Loucy (cell line): ENCODE measurements at regions not wholly inside any gene's neighbourhood (a gene's known extent, or its start where the extent isn't known, plus 50 kb on each side); places are given as distances from the start of the nearest gene placed in this dataset.

Experiments
- H2AFZ ChIP-seq: fragments of 200-600 bp; sonication (generic); 2 replicates; pipeline ENCODE4 v1.6.0; 2016; ENCODE audit warnings: antibody characterized with exemption, mild to moderate bottlenecking, low read length, moderate library complexity
- H3F3A ChIP-seq: fragments of 200-600 bp; 2 replicates; pipeline ENCODE4 v1.6.0; 2016; ENCODE audit warnings: antibody characterized with exemption, low read depth, mild to moderate bottlenecking
- H3K27me3 ChIP-seq: fragments of 200-600 bp; sonication (generic); 2 replicates; pipeline ENCODE4 v1.6.1; 2014; ENCODE audit warnings: low read length, mild to moderate bottlenecking; ENCODE audit not compliant: insufficient read depth, poor library complexity, severe bottlenecking
- H3K36me3 ChIP-seq: fragments of 200-600 bp; sonication (generic); 2 replicates; pipeline ENCODE4 v1.6.1; 2016; ENCODE audit warnings: low read length; ENCODE audit not compliant: insufficient read depth
- H3K4me1 ChIP-seq: fragments of 200-600 bp; sonication (generic); 2 replicates; pipeline ENCODE4 v1.5.1; 2014; ENCODE audit warnings: low read length, mild to moderate bottlenecking; ENCODE audit not compliant: insufficient read depth, poor library complexity, severe bottlenecking
- H3K4me2 ChIP-seq: fragments of 200-600 bp; sonication (generic); 2 replicates; pipeline ENCODE4 v1.6.0; 2014; ENCODE audit warnings: antibody characterized with exemption, low read length, low read depth, mild to moderate bottlenecking; ENCODE audit not compliant: poor library complexity, severe bottlenecking
- H3K4me3 ChIP-seq: fragments of 200-600 bp; sonication (generic); 2 replicates; pipeline ENCODE4 v1.5.1; 2014; ENCODE audit warnings: low read length, mild to moderate bottlenecking, mixed read lengths; ENCODE audit not compliant: poor library complexity, severe bottlenecking
- H3K79me2 ChIP-seq: fragments of 200-600 bp; sonication (generic); 2 replicates; pipeline ENCODE4 v1.6.1; 2014; ENCODE audit warnings: low read length; ENCODE audit not compliant: insufficient read depth
- H3K9ac ChIP-seq: fragments of 200-600 bp; sonication (generic); 2 replicates; pipeline ENCODE4 v1.6.0; 2014; ENCODE audit warnings: mild to moderate bottlenecking, low read depth, low read length, moderate library complexity; ENCODE audit not compliant: poor library complexity, severe bottlenecking
- H3K9me2 ChIP-seq: fragments of 200-600 bp; sonication (generic); replicated peaks from 2 replicates; pipeline ENCODE4 v1.6.1; 2016; ENCODE audit warnings: low read depth, low read length, mixed read lengths
- H3K9me3 ChIP-seq: fragments of 200-600 bp; sonication (generic); 2 replicates; pipeline ENCODE4 v1.6.1; 2014; ENCODE audit warnings: mild to moderate bottlenecking, antibody characterized with exemption, low read length, low read depth; ENCODE audit not compliant: insufficient read depth
- H4K20me1 ChIP-seq: fragments of 200-600 bp; sonication (generic); 2 replicates; pipeline ENCODE4 v1.6.0; 2014; ENCODE audit warnings: antibody characterized with exemption, low read length, mild to moderate bottlenecking; ENCODE audit not compliant: insufficient read depth, poor library complexity, severe bottlenecking
- EZH2phosphoT487 ChIP-seq: fragments of 200-600 bp; IDR thresholded peaks from 2 replicates; pipeline ENCODE4 v1.6.1; 2018; ENCODE audit warnings: antibody characterized with exemption, mild to moderate bottlenecking, moderate library complexity, borderline replicate concordance
- TF ChIP-seq, protein P1 (sequence below): fragments of 200-600 bp; sonication (generic); conservative IDR thresholded peaks from 2 replicates; pipeline ENCODE4 v1.5.1; 2014; ENCODE audit warnings: mild to moderate bottlenecking, antibody characterized with exemption, low read length

DNA sequence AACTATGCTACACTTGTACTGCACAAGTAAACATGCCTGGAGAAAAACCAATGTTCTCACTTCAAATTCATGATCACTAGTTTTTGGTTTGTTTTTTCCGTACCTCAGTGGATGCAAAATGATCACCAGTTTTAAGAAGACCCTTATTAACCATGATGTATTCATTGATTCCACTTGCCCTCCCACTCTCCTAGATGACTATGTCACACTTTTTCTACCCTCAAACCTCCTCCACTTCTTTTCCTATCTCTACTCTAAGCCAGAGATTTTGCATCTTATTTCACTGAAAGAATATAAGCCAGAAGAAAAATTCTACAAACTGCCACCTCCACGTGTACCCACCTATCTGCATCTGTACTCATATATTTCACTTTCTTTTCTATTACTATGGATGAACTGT, 186.2 kb upstream of the NAMPT start:
- TF ChIP-seq, protein P1, sequence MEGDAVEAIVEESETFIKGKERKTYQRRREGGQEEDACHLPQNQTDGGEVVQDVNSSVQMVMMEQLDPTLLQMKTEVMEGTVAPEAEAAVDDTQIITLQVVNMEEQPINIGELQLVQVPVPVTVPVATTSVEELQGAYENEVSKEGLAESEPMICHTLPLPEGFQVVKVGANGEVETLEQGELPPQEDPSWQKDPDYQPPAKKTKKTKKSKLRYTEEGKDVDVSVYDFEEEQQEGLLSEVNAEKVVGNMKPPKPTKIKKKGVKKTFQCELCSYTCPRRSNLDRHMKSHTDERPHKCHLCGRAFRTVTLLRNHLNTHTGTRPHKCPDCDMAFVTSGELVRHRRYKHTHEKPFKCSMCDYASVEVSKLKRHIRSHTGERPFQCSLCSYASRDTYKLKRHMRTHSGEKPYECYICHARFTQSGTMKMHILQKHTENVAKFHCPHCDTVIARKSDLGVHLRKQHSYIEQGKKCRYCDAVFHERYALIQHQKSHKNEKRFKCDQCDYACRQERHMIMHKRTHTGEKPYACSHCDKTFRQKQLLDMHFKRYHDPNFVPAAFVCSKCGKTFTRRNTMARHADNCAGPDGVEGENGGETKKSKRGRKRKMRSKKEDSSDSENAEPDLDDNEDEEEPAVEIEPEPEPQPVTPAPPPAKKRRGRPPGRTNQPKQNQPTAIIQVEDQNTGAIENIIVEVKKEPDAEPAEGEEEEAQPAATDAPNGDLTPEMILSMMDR = no peak
- TF ChIP-seq EZH2phosphoT487 = no peak
- Histone ChIP-seq H3K4me2 (no peak overlapping the region), H3K27me3 (no peaks in the 10 kb centered on the region), H3K9ac (no peak overlapping the region), H3K4me3 (no peak overlapping the region), H3K9me3 (no peaks in the 10 kb centered on the region), H3K4me1 (no peaks in the 10 kb centered on the region), H4K20me1 (no peaks in the 10 kb centered on the region), H2AFZ (no peak overlapping the region), H3K79me2 (no peaks in the 10 kb centered on the region), H3K9me2 (no peaks in the 10 kb centered on the region), H3F3A (no peaks in the 10 kb centered on the region), H3K36me3 (no peaks in the 10 kb centered on the region)

DNA sequence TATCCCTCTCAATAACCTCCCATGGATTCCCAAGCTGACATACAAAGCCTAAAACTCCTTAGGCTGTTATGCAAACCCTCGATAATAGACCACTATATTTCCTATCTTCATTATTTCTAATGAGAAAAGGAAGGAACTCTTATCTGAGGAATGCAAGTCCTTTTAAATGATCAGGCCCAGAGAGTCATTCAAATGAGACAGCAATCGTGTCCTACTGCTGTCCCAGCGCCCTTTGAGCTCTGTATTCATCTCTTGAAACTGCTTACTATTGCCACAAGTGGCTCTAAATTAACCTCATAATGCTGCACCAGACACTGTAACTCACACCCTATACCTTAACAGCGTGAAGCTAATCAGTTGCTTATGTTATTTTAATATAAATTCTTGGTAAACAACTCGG, 182.1 kb upstream of the NAMPT start:
- H3K9me3 ChIP-seq = no peaks in the 10 kb centered on the region
- no peak overlapping the region for H3K4me2 ChIP-seq
- no peaks in the 10 kb centered on the region for H3K27me3 ChIP-seq
- no peaks in the 10 kb centered on the region for H3K79me2 ChIP-seq
- H3K4me1 ChIP-seq = no peaks in the 10 kb centered on the region
- H3K9me2 ChIP-seq = no peaks in the 10 kb centered on the region
- no peak overlapping the region for H3K9ac ChIP-seq
- no peak overlapping the region for H3K4me3 ChIP-seq
- no peaks in the 10 kb centered on the region for H4K20me1 ChIP-seq
- no peak overlapping the region for H2AFZ ChIP-seq
- TF ChIP-seq EZH2phosphoT487 = no peak
- TF ChIP-seq, protein P1 = no peak
- no peaks in the 10 kb centered on the region for H3K36me3 ChIP-seq
- no peaks in the 10 kb centered on the region for H3F3A ChIP-seq

DNA sequence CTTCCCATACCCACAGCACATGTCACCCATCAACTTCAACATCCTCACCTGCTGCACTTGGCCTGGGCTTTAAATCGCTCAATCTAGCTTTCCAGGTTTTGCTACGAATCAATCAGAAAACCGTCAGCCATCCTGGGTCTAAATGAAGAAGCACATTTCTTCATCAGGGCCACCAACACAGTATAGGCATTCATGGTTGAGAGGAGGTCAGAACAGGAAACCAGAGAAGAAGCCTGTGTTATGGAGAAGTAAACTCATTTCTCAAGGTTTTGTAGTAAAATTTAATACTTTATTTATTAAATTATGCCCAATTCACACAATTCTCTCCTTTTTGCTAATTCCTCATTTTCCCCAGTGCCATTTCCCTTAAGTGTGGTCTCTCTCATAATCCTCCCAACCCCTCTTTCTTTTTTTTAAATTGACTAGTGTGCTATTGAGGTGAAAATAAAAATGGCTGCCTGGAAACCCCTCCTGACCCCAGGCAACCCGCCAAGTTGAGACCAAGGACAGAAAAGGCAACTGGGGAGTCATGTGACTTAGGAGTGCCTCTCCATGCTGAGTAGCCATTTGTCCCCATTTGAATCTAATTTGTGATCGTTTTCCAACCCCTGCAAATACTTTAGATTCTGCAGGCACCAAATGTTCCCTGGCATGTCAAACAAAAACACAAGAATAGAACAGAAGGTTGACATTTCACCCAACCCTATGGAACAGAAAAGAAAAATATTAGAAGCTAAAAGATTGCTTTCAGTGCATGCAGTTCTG, 181.1 kb upstream of the NAMPT start:
- Histone ChIP-seq H3K36me3 (no peaks in the 10 kb centered on the region), H3K4me2 (no peak overlapping the region), H4K20me1 (no peaks in the 10 kb centered on the region), H3K27me3 (no peaks in the 10 kb centered on the region), H3K4me1 (no peaks in the 10 kb centered on the region), H3K9ac (no peak overlapping the region), H3K4me3 (no peak overlapping the region), H3K79me2 (no peaks in the 10 kb centered on the region), H2AFZ (no peak overlapping the region), H3K9me3 (no peaks in the 10 kb centered on the region), H3F3A (no peaks in the 10 kb centered on the region), H3K9me2 (no peaks in the 10 kb centered on the region)
- TF ChIP-seq, protein P1 = no peak
- TF ChIP-seq EZH2phosphoT487 = no peak
